ENCODE measurements at regions not wholly inside any gene's neighbourhood (a gene's known extent, or its start where the extent isn't known, plus 50 kb on each side); places are given as distances from the start of the nearest gene placed in this dataset.

DNA sequence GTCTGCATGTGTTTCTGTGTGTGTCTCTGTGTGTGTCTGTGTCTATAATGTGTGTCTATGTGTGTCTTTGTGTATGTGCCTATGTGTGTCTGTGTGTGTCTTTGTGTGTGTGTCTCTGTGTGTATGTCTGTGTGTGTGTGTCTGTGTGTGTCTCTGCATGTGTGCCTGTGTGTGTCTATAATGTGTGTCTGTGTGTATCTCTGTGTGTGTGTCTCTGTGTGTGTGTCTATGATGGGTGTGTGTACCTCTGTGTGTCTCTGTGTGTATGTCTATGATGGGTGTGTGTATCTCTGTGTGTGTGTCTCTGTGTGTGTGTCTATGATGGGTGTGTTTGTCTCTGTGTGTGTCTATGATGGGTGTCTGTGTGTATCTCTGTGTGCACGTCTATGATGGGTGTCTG is 126.2 kb upstream of the GPC1 start:
- POLR2A ChIA-PET (ENCODE audit: partially characterized antibody): no interaction called here
- Histone ChIP-seq H3K23me2 (ENCODE audit: low read depth, low read length) (peaks cover 12% of the 10 kb centered on the region; the same call in 1 of the 2 replicates), H2BK12ac (ENCODE audit: low read depth, low read length) (no peak overlapping the region), H4K8ac (ENCODE audit: extremely low read depth, insufficient read depth, low read length) (no peak overlapping the region), H3K4me3 (ENCODE audit: extremely low read depth in 1 of 4, insufficient read depth in 2 of 4, low read depth in 3 of 4, low read length in 4 of 4) (no peak overlapping the region), H2BK5ac (ENCODE audit: low read depth, low read length) (no peak overlapping the region), H3K27ac (ENCODE audit: low read depth, low read length) (no peak overlapping the region), H4K20me1 (replicated peaks in 1 of 2; ENCODE audit: control insufficient read depth in 1 of 2, insufficient read depth in 2 of 2, low read length in 2 of 2) (peaks cover 0 to 7% of the 10 kb centered on the region in 2 experiments), H3K36me3 (ENCODE audit: control insufficient read depth in 2 of 4, insufficient read depth in 4 of 4, low read length in 3 of 4) (no peaks in the 10 kb centered on the region), H3K56ac (replicated peaks; ENCODE audit: insufficient read length, low read depth, low read length) (peak overlapping the region; percentile 96), H3K18ac (ENCODE audit: extremely low read depth, low read length) (no peak overlapping the region), H2BK15ac (ENCODE audit: low read length) (no peak overlapping the region), H3K9me3 (ENCODE audit: insufficient read depth in 2 of 2, low read depth in 1 of 2, low read length in 1 of 2) (peaks cover 0 to 6% of the 10 kb centered on the region in 2 experiments; a peak in 2 of 4 replicates), H3K27me3 (replicated peaks in 1 of 4; ENCODE audit: control insufficient read depth in 3 of 4, extremely low read depth in 1 of 4, insufficient read depth in 3 of 4, low read length in 3 of 4) (no peaks in the 10 kb centered on the region), H3K4ac (replicated peaks; ENCODE audit: insufficient read length, low read depth, low read length) (no peak overlapping the region), H4K5ac (ENCODE audit: insufficient read length, low read depth, low read length) (no peak overlapping the region), H3K79me2 (ENCODE audit: control insufficient read depth in 1 of 2, insufficient read depth in 2 of 2, low read length in 2 of 2) (no peaks in the 10 kb centered on the region), H2AFZ (ENCODE audit: low read length) (no peak overlapping the region), H3K4me1 (replicated peaks in 1 of 4; ENCODE audit: control insufficient read depth in 3 of 4, insufficient read depth in 4 of 4, low read length in 3 of 4) (peaks cover 0 to 6% (median 0%) of the 10 kb centered on the region in 4 experiments; a peak in 2 of 7 replicates), H3K4me2 (ENCODE audit: insufficient read depth in 1 of 2, low read depth in 2 of 2, low read length in 2 of 2) (no peak overlapping the region), H2AK5ac (ENCODE audit: low read depth, low read length) (no peak overlapping the region; the same call in 1 of the 2 replicates), H3K9ac (replicated peaks in 1 of 4; ENCODE audit: extremely low read depth in 1 of 4, low read depth in 3 of 4, low read length in 3 of 4) (0 out of 7 replicates have a peak overlapping the region, but pooled peaks of 1 of the 4 experiments have one; percentile 21), H2BK120ac (replicated peaks; ENCODE audit: low read depth, low read length) (no peak overlapping the region), H3K14ac (ENCODE audit: insufficient read length) (no peak overlapping the region), H4K91ac (replicated peaks; ENCODE audit: insufficient read length, low read length) (no peak overlapping the region), H3K23ac (ENCODE audit: insufficient read length) (no peak overlapping the region), H3K79me1 (ENCODE audit: low read depth, low read length) (no peaks in the 10 kb centered on the region), H2BK20ac (ENCODE audit: low read length) (no peak overlapping the region)
- CTCF ChIA-PET (ENCODE audit: partially characterized antibody): no interaction called here
- WGBS, 2 experiments (ENCODE audit: extremely low coverage in 1 of 2, insufficient coverage in 1 of 2, insufficient read length in 1 of 2, insufficient replicate concordance in 2 of 2, low coverage in 1 of 2, low lambda C conversion rate in 2 of 2, missing lambda C conversion rate in 1 of 2): 58% methylated on average over 1 of the region's 1 CpG; no CpG with 5 or more reads in 1 of the 2 experiments
- FAIRE-seq (peak; percentile 85), DNase-seq (ENCODE audit: low read depth in 1 of 2, low spot score in 2 of 2) (no peak)
- TF ChIP-seq SIX5 (IDR thresholded peaks at IDR 0.05; ENCODE audit: low read depth, low read length) (no peak), CBX5 (IDR thresholded peaks at IDR 0.05; ENCODE audit: low read depth, low read length) (no peak), SP2 (IDR thresholded peaks at IDR 0.05; ENCODE audit: low read length) (no peak), SIN3A (conservative IDR thresholded peaks at IDR 0.05 in 1 of 2, IDR thresholded peaks at IDR 0.05 in 1 of 2; ENCODE audit: low read depth in 1 of 2, low read length in 2 of 2) (no peak), POLR2A (IDR thresholded peaks at IDR 0.05; ENCODE audit: control extremely low read depth in 1 of 2, low read depth in 2 of 2, low read length in 2 of 2) (no peak), SAP30 (IDR thresholded peaks at IDR 0.05; ENCODE audit: insufficient read depth, insufficient replicate concordance, low read length) (no peak), JUND (IDR thresholded peaks at IDR 0.05; ENCODE audit: low read length) (no peak), BACH1 (IDR thresholded peaks at IDR 0.05; ENCODE audit: low read length) (no peak), SUZ12 (IDR thresholded peaks at IDR 0.05; ENCODE audit: low read length) (no peak; the same call in 1 of the 2 replicates), SIRT6 (IDR thresholded peaks at IDR 0.05; ENCODE audit: low read length) (no peak), MAFK (IDR thresholded peaks at IDR 0.05; ENCODE audit: low read depth, low read length) (no peak), KDM1A (IDR thresholded peaks at IDR 0.05; ENCODE audit: borderline replicate concordance, low read length) (no peak)
- TF ChIP-seq, protein P1, sequence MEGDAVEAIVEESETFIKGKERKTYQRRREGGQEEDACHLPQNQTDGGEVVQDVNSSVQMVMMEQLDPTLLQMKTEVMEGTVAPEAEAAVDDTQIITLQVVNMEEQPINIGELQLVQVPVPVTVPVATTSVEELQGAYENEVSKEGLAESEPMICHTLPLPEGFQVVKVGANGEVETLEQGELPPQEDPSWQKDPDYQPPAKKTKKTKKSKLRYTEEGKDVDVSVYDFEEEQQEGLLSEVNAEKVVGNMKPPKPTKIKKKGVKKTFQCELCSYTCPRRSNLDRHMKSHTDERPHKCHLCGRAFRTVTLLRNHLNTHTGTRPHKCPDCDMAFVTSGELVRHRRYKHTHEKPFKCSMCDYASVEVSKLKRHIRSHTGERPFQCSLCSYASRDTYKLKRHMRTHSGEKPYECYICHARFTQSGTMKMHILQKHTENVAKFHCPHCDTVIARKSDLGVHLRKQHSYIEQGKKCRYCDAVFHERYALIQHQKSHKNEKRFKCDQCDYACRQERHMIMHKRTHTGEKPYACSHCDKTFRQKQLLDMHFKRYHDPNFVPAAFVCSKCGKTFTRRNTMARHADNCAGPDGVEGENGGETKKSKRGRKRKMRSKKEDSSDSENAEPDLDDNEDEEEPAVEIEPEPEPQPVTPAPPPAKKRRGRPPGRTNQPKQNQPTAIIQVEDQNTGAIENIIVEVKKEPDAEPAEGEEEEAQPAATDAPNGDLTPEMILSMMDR (IDR thresholded peaks at IDR 0.05; ENCODE audit: control extremely low read depth in 1 of 3, insufficient read depth in 1 of 3, low read depth in 1 of 3, low read length in 3 of 3): no peak

Data from H1 (cell line).